DMS53 treated with DMSO at 0.1 percent for 48 hours (cell line): ENCODE measurements at regions not wholly inside any gene's neighbourhood (a gene's known extent, or its start where the extent isn't known, plus 50 kb on each side); places are given as distances from the start of the nearest gene placed in this dataset.

Experiments used
- DNase-seq: peaks from one replicate; lab custom pipeline; 2025; ENCODE audit not compliant: unreplicated experiment; lab: John Stamatoyannopoulos, UW

GRCh38 chrX:76228499-76228898 is 55.6 kb downstream of the PBDC1 start:
- no peak for DNase-seq

DNA sequence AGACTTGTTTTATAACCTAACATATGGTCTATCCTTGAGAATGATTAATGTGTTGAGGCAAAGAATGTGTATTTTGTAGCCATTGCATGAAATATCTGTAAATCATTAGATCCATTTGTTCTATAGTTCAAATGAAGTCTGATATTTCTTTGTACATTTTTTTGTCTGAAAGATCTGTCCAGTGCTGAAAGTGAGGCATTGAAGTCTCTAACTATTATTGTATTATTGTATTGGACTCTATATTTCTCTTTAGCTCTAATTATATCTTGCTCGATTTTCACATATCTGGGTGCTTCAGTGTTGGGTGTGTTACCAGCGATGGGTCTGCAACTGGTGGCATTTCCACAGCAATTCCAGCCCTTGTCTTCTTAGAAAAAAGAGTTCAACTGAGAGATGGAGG is 76.0 kb downstream of the PBDC1 start:
- DNase-seq, result no peak

GRCh38 chrX:76253432-76253831 is 80.6 kb downstream of the PBDC1 start:
- DNase-seq, result peak; percentile 8

DNA sequence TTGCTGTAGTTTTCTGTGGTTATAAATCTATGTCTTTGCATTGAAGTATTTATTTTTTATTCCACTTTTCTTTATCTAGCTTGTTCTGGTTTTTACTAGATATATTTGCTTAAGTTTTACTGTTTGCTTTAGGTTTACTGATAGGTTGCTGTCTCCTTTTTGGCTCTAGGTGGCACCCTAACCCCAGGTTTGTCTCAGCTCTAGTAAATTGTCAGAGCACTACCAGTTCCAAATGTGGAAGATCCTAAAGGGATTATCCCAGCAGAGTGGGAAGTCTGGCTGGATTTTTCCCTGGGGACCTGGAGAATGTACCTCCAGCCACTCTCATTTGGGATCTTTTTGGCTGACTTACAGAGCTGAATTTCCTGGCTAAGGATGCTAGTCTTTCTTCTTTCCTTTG is 106.1 kb downstream of the PBDC1 start:
- peak; percentile 39 for DNase-seq
